Liver (tissue), 8 donors: ENCODE measurements at regions not wholly inside any gene's neighbourhood (a gene's known extent, or its start where the extent isn't known, plus 50 kb on each side); places are given as distances from the start of the nearest gene placed in this dataset.

Experiments used
- DNase-seq: peaks from one replicate; pipeline ENCODE4 v3.0.0-alpha.2; 2017; ENCODE audit warnings: low spot score
- H3K27ac ChIP-seq, 2 donors: one replicate each; pipeline ENCODE4 v1.7.0; 2013; ENCODE audit warnings: inconsistent platforms in 2 of 2, low read length in 2 of 2, control low read depth in 1 of 2, low read depth in 1 of 2, mild to moderate bottlenecking in 1 of 2
- H3K27me3 ChIP-seq, 4 donors: one replicate each; pipeline versions ENCODE4 v1.6.1 to v1.7.0; 2013; ENCODE audit warnings: low read length in 3 of 4, inconsistent platforms in 1 of 4, mild to moderate bottlenecking in 1 of 4, moderate library complexity in 1 of 4; ENCODE audit not compliant: control insufficient read depth in 4 of 4, insufficient read depth in 4 of 4
- H3K36me3 ChIP-seq, 4 donors: one replicate each; pipeline versions ENCODE4 v1.6.1 to v1.7.0; 2013; ENCODE audit warnings: low read length in 3 of 4, mild to moderate bottlenecking in 3 of 4, low read depth in 1 of 4, moderate library complexity in 1 of 4; ENCODE audit not compliant: control insufficient read depth in 4 of 4, insufficient read depth in 3 of 4
- H3K4me1 ChIP-seq, 4 donors: one replicate each; pipeline versions ENCODE4 v1.6.1 to v1.7.0; 2013; ENCODE audit warnings: low read length in 3 of 4, mild to moderate bottlenecking in 3 of 4, moderate library complexity in 1 of 4; ENCODE audit not compliant: control insufficient read depth in 4 of 4, insufficient read depth in 4 of 4
- H3K4me3 ChIP-seq, 3 donors: one replicate each; pipeline versions ENCODE4 v1.6.1 to v1.7.0; 2013; ENCODE audit warnings: low read length in 3 of 3, control low read depth in 1 of 3, low read depth in 1 of 3, mild to moderate bottlenecking in 1 of 3
- H3K9ac ChIP-seq, 2 donors: one replicate each; pipeline ENCODE4 v1.7.0; 2013; ENCODE audit warnings: low read length in 2 of 2, mild to moderate bottlenecking in 2 of 2, moderate library complexity in 2 of 2, control low read depth in 1 of 2, low read depth in 1 of 2
- H3K9me3 ChIP-seq, 4 donors: one replicate each; pipeline versions ENCODE4 v1.6.1 to v1.7.0; 2013; ENCODE audit warnings: low read length in 3 of 4; ENCODE audit not compliant: control insufficient read depth in 4 of 4
- ATF3 ChIP-seq: IDR thresholded peaks from 2 replicates; pipeline ENCODE4 v1.6.1; 2016; ENCODE audit warnings: antibody characterized with exemption
- EGR1 ChIP-seq, 2 donors: IDR thresholded peaks; 2 replicates each; pipeline ENCODE4 v1.6.1; 2016 to 2018; ENCODE audit warnings: antibody characterized with exemption in 2 of 2, low read depth in 2 of 2
- FOXA1 ChIP-seq: IDR thresholded peaks from 2 replicates; pipeline ENCODE4 v1.6.1; 2016; ENCODE audit warnings: antibody characterized with exemption
- FOXA2 ChIP-seq: IDR thresholded peaks from 2 replicates; pipeline ENCODE4 v1.6.1; 2016; ENCODE audit warnings: antibody characterized with exemption
- GABPA ChIP-seq, 2 donors: IDR thresholded peaks in 1 of 2; conservative IDR thresholded peaks in 1 of 2; 2 replicates each; pipeline ENCODE4 v1.6.1; 2016; ENCODE audit warnings: antibody characterized with exemption in 2 of 2, mild to moderate bottlenecking in 1 of 2, moderate library complexity in 1 of 2
- HNF4A ChIP-seq, 2 donors: conservative IDR thresholded peaks; 2 replicates each; pipeline ENCODE4 v1.6.1; 2016; ENCODE audit warnings: antibody characterized with exemption in 2 of 2, mild to moderate bottlenecking in 2 of 2
- HNF4G ChIP-seq: IDR thresholded peaks from 2 replicates; pipeline ENCODE4 v1.6.1; 2016; ENCODE audit warnings: antibody characterized with exemption
- JUND ChIP-seq, 2 donors: IDR thresholded peaks; 2 replicates each; pipeline ENCODE4 v1.6.1; 2016; ENCODE audit warnings: antibody characterized with exemption in 2 of 2
- MAX ChIP-seq: IDR thresholded peaks from 2 replicates; pipeline ENCODE4 v1.6.1; 2016; ENCODE audit warnings: antibody characterized with exemption
- RAD21 ChIP-seq, 2 donors: IDR thresholded peaks; 2 replicates each; pipeline ENCODE4 v1.6.1; 2016; ENCODE audit warnings: antibody characterized with exemption in 2 of 2, mild to moderate bottlenecking in 2 of 2
- REST ChIP-seq: IDR thresholded peaks from 2 replicates; pipeline ENCODE4 v1.6.1; 2016; ENCODE audit warnings: antibody characterized with exemption, mild to moderate bottlenecking
- RXRA ChIP-seq, 2 donors: IDR thresholded peaks; 2 replicates each; pipeline ENCODE4 v1.6.1; 2017 to 2018; ENCODE audit warnings: antibody characterized with exemption in 2 of 2, mild to moderate bottlenecking in 1 of 2
- SP1 ChIP-seq: IDR thresholded peaks from 2 replicates; pipeline ENCODE4 v1.6.1; 2018; ENCODE audit warnings: antibody characterized with exemption, mild to moderate bottlenecking
- TAF1 ChIP-seq: conservative IDR thresholded peaks from 2 replicates; pipeline ENCODE4 v1.6.1; 2016; ENCODE audit warnings: antibody characterized with exemption, mild to moderate bottlenecking
- YY1 ChIP-seq: IDR thresholded peaks from 2 replicates; pipeline ENCODE4 v1.6.1; 2016; ENCODE audit warnings: antibody characterized with exemption, mild to moderate bottlenecking
- WGBS: extraction: QIAGEN DNeasy Blood & Tissue Kit; methylation state at CpG from one replicate; pipeline ENCODE4 v1.1.7; 2013; 5-methylcytosine and 5-hydroxymethylcytosine counted together
- TF ChIP-seq, protein P1 (sequence below): IDR thresholded peaks from 2 replicates; pipeline ENCODE4 v1.6.1; 2016; ENCODE audit warnings: antibody characterized with exemption
- TF ChIP-seq, protein P2 (sequence below): fragments of 150-350 bp; IDR thresholded peaks from 2 replicates; pipeline ENCODE4 v1.5.1; 2017; ENCODE audit warnings: improper control_type of control experiment, low read depth, low read length; ENCODE audit not compliant: missing input control
- donor health status: healthy.
- donor health status: healthy.
- donor health status: healthy.
- donor health status: healthy.
- donor health status: healthy.

GRCh38 chr14:42459171-42459685 lies 852.6 kb downstream of the LRFN5 start (continued):
- TF ChIP-seq REST (no peak), ATF3 (no peak), RAD21 (IDR thresholded peaks at IDR 0.05) (no peak)

- no peaks in the 10 kb centered on the region for H3K4me1 ChIP-seq
- no peak overlapping the region for H3K4me3 ChIP-seq
- TF ChIP-seq HNF4A (conservative IDR thresholded peaks at IDR 0.05), result no peak
- H3K27ac ChIP-seq, result no peak overlapping the region
- no peaks in the 10 kb centered on the region for H3K27me3 ChIP-seq
- H3K9me3 ChIP-seq, result no peaks in the 10 kb centered on the region
- no peaks in the 10 kb centered on the region for H3K36me3 ChIP-seq
- WGBS, result 67% methylated on average over 2 of the region's 2 CpGs
- no peak for DNase-seq
- H3K9ac ChIP-seq, result no peak overlapping the region
Observed at GRCh38 chr14:42441615-42442014, 834.9 kb downstream of the LRFN5 start.

GRCh38 chr14:42437809-42438208 lies 831.1 kb downstream of the LRFN5 start:
- DNase-seq, result no peak
- Histone ChIP-seq H3K4me1 (no peaks in the 10 kb centered on the region), H3K4me3 (no peak overlapping the region), H3K9me3 (no peaks in the 10 kb centered on the region), H3K27me3 (no peaks in the 10 kb centered on the region), H3K9ac (no peak overlapping the region), H3K27ac (no peak overlapping the region), H3K36me3 (no peaks in the 10 kb centered on the region)
- WGBS, result 75% methylated on average over 5 of the region's 5 CpGs
- TF ChIP-seq MAX, result no peak

DNA sequence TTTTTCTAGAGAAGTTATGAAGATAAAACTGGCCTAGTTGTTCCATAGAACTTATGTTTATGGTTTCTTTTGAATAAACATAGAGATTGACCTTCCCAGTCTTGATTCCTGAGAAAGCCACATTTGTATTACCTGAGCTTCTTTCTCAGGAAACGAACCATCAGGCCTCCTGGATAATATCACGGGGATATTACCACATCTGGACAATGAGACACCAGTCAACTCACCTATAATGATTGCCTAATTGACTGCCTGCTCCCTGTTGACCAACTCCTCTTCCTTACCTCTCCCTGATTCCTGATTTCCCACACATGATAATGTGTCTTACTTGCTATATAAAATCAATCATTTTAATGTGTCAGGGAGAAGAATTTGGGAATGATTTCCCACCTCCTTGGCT lies 822.7 kb downstream of the LRFN5 start:
- no peak for DNase-seq
- no peaks in the 10 kb centered on the region for H3K27me3 ChIP-seq
- 42% methylated on average over 2 of the region's 2 CpGs for WGBS
- no peaks in the 10 kb centered on the region for H3K4me1 ChIP-seq
- TF ChIP-seq HNF4G, result no peak
- no peak for TF ChIP-seq FOXA1
- TF ChIP-seq GABPA (IDR thresholded peaks at IDR 0.05 in 1 of 2, conservative IDR thresholded peaks at IDR 0.05 in 1 of 2), result no peak
- no peak for TF ChIP-seq JUND (IDR thresholded peaks at IDR 0.05)
- TF ChIP-seq, protein P1, sequence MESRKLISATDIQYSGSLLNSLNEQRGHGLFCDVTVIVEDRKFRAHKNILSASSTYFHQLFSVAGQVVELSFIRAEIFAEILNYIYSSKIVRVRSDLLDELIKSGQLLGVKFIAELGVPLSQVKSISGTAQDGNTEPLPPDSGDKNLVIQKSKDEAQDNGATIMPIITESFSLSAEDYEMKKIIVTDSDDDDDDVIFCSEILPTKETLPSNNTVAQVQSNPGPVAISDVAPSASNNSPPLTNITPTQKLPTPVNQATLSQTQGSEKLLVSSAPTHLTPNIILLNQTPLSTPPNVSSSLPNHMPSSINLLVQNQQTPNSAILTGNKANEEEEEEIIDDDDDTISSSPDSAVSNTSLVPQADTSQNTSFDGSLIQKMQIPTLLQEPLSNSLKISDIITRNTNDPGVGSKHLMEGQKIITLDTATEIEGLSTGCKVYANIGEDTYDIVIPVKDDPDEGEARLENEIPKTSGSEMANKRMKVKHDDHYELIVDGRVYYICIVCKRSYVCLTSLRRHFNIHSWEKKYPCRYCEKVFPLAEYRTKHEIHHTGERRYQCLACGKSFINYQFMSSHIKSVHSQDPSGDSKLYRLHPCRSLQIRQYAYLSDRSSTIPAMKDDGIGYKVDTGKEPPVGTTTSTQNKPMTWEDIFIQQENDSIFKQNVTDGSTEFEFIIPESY, result no peak
- TF ChIP-seq FOXA2, result no peak
- no peak for TF ChIP-seq RAD21 (IDR thresholded peaks at IDR 0.05)
- TF ChIP-seq, protein P2, sequence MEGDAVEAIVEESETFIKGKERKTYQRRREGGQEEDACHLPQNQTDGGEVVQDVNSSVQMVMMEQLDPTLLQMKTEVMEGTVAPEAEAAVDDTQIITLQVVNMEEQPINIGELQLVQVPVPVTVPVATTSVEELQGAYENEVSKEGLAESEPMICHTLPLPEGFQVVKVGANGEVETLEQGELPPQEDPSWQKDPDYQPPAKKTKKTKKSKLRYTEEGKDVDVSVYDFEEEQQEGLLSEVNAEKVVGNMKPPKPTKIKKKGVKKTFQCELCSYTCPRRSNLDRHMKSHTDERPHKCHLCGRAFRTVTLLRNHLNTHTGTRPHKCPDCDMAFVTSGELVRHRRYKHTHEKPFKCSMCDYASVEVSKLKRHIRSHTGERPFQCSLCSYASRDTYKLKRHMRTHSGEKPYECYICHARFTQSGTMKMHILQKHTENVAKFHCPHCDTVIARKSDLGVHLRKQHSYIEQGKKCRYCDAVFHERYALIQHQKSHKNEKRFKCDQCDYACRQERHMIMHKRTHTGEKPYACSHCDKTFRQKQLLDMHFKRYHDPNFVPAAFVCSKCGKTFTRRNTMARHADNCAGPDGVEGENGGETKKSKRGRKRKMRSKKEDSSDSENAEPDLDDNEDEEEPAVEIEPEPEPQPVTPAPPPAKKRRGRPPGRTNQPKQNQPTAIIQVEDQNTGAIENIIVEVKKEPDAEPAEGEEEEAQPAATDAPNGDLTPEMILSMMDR, result no peak
- no peak for TF ChIP-seq YY1
- TF ChIP-seq RXRA (IDR thresholded peaks at IDR 0.05), result no peak
- no peak for TF ChIP-seq EGR1 (IDR thresholded peaks at IDR 0.05; ENCODE audit: low read depth in 2 of 2)
- TF ChIP-seq SP1, result no peak
- no peak for TF ChIP-seq TAF1
- no peaks in the 10 kb centered on the region for H3K9me3 ChIP-seq
- no peaks in the 10 kb centered on the region for H3K36me3 ChIP-seq
- no peak overlapping the region for H3K9ac ChIP-seq
- no peak overlapping the region for H3K27ac ChIP-seq
- no peak overlapping the region for H3K4me3 ChIP-seq
